Activated naive CD8-positive, alpha-beta T cell treated with anti-CD3 and anti-CD28 coated beads, Interleukin-2, amount 50 U/mL, for 24 hours (primary cell): ENCODE measurements at regions not wholly inside any gene's neighbourhood (a gene's known extent, or its start where the extent isn't known, plus 50 kb on each side); places are given as distances from the start of the nearest gene placed in this dataset.

Experiments
- ATAC-seq: fragments of 150-1000 bp; cut with Tn5 transposase; one replicate; pipeline ENCODE4 v1.10.0; 2021
- DNase-seq: peaks from one replicate; pipeline ENCODE4 v3.0.0; 2021
- H3K27ac Mint-ChIP-seq: one replicate; pipeline ENCODE4 v1.8.0; 2021; ENCODE audit warnings: mild to moderate bottlenecking, mixed read lengths
- H3K27me3 Mint-ChIP-seq: one replicate; pipeline ENCODE4 v1.8.0; 2021; ENCODE audit warnings: mixed read lengths
- H3K36me3 Mint-ChIP-seq: one replicate; pipeline ENCODE4 v1.8.0; 2021; ENCODE audit warnings: low read depth, mixed read lengths
- H3K4me1 Mint-ChIP-seq: one replicate; pipeline ENCODE4 v1.8.0; 2021; ENCODE audit warnings: mixed read lengths
- H3K4me3 Mint-ChIP-seq: one replicate; pipeline ENCODE4 v1.8.0; 2021; ENCODE audit warnings: mild to moderate bottlenecking, moderate library complexity, mixed read lengths
- H3K9me3 Mint-ChIP-seq: one replicate; pipeline ENCODE4 v1.8.0; 2021; ENCODE audit warnings: mixed read lengths

DNA sequence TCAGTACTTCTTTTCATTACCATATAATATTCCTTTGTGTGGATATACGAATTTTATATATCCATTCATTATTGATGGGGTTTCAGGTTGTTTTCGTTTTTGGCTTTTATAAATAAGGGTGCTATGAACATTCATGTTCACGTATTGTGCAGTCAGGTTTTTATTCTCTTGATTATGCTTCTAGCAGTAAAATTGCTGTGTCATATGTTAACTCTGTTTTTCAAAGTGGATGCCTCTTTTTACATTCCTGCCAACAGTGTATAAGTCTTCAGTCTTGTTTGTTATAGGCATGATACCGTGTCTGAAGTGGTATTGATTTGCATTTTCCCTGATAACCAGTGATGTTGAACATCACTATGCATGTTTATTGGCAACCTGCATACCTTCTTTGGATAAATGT, 127.1 kb upstream of the CNTNAP2 start:
- peaks cover 6% of the 10 kb centered on the region for H3K9me3 Mint-ChIP-seq
- ATAC-seq (no peak), DNase-seq (no peak)
- H3K4me3 Mint-ChIP-seq, result no peak overlapping the region
- H3K27ac Mint-ChIP-seq, result no peak overlapping the region
- H3K36me3 Mint-ChIP-seq, result no peaks in the 10 kb centered on the region
- H3K27me3 Mint-ChIP-seq, result no peaks in the 10 kb centered on the region
- H3K4me1 Mint-ChIP-seq, result no peaks in the 10 kb centered on the region

- DNase-seq, result no peak
- no peak overlapping the region for H3K4me3 Mint-ChIP-seq
- ATAC-seq, result no peak
- no peaks in the 10 kb centered on the region for H3K4me1 Mint-ChIP-seq
- H3K27me3 Mint-ChIP-seq, result no peaks in the 10 kb centered on the region
- H3K27ac Mint-ChIP-seq, result no peak overlapping the region
- no peaks in the 10 kb centered on the region for H3K36me3 Mint-ChIP-seq
- H3K9me3 Mint-ChIP-seq, result peaks cover 6% of the 10 kb centered on the region
Observed at GRCh38 chr7:145986248-145986874, 130.2 kb upstream of the CNTNAP2 start.

- H3K27ac Mint-ChIP-seq, result no peak overlapping the region
- peaks cover 12% of the 10 kb centered on the region for H3K9me3 Mint-ChIP-seq
- DNase-seq (no peak), ATAC-seq (no peak)
- H3K4me1 Mint-ChIP-seq, result no peaks in the 10 kb centered on the region
- no peaks in the 10 kb centered on the region for H3K36me3 Mint-ChIP-seq
- no peak overlapping the region for H3K4me3 Mint-ChIP-seq
- no peaks in the 10 kb centered on the region for H3K27me3 Mint-ChIP-seq
Observed at GRCh38 chr7:145978769-145979168, 137.8 kb upstream of the CNTNAP2 start.

GRCh38 chr7:145959981-145960380, 156.6 kb upstream of the CNTNAP2 start:
- no peak for DNase-seq
- Mint-ChIP-seq H3K4me3 (no peak overlapping the region), H3K4me1 (no peaks in the 10 kb centered on the region), H3K36me3 (no peaks in the 10 kb centered on the region), H3K27ac (no peak overlapping the region), H3K9me3 (peaks cover 16% of the 10 kb centered on the region), H3K27me3 (no peaks in the 10 kb centered on the region)
- no peak for ATAC-seq

- Mint-ChIP-seq H3K4me3 (no peak overlapping the region), H3K9me3 (peaks cover 11% of the 10 kb centered on the region), H3K27ac (no peak overlapping the region), H3K27me3 (no peaks in the 10 kb centered on the region), H3K4me1 (no peaks in the 10 kb centered on the region), H3K36me3 (no peaks in the 10 kb centered on the region)
- ATAC-seq (no peak), DNase-seq (no peak)
Observed at GRCh38 chr7:145957160-145957890, 159.3 kb upstream of the CNTNAP2 start.

- DNase-seq (no peak), ATAC-seq (no peak)
- Mint-ChIP-seq H3K4me3 (no peak overlapping the region), H3K4me1 (no peaks in the 10 kb centered on the region), H3K9me3 (peaks cover 24% of the 10 kb centered on the region), H3K27me3 (no peaks in the 10 kb centered on the region), H3K27ac (no peak overlapping the region), H3K36me3 (no peaks in the 10 kb centered on the region)
Observed at GRCh38 chr7:145951566-145951965, 165.0 kb upstream of the CNTNAP2 start.

GRCh38 chr7:145928937-145929336, 187.7 kb upstream of the CNTNAP2 start:
- Mint-ChIP-seq H3K4me3 (no peak overlapping the region), H3K27me3 (no peaks in the 10 kb centered on the region), H3K27ac (no peak overlapping the region), H3K9me3 (peaks cover 20% of the 10 kb centered on the region), H3K36me3 (no peaks in the 10 kb centered on the region), H3K4me1 (no peaks in the 10 kb centered on the region)
- DNase-seq, result no peak
- no peak for ATAC-seq

GRCh38 chr7:145919712-145920111, 196.9 kb upstream of the CNTNAP2 start:
- Mint-ChIP-seq H3K36me3 (no peaks in the 10 kb centered on the region), H3K27ac (no peak overlapping the region), H3K4me1 (no peaks in the 10 kb centered on the region), H3K27me3 (no peaks in the 10 kb centered on the region), H3K4me3 (no peak overlapping the region), H3K9me3 (peaks cover 30% of the 10 kb centered on the region)
- DNase-seq (no peak), ATAC-seq (no peak)

DNA sequence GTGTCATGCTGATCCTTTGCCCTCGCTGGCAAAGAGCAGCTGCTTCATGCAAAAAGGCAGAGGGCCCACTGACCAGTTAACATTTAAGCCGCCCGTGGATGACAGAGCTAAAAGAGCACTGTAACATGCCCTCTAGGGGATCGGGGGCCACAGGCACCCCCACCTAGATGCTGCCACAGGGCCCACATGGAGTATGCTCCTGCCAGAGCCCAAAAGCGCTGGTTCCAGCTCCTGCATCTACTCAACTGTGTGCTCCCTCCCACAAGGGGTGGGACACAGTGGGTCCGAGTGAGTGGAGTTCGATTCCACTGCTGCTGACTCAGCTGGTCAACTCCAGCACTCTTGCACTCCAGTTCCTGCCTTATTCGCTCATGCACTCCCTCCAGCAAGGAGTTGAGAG, 199.8 kb upstream of the CNTNAP2 start:
- no peaks in the 10 kb centered on the region for H3K4me1 Mint-ChIP-seq
- no peaks in the 10 kb centered on the region for H3K27me3 Mint-ChIP-seq
- peaks cover 25% of the 10 kb centered on the region for H3K9me3 Mint-ChIP-seq
- H3K36me3 Mint-ChIP-seq, result no peaks in the 10 kb centered on the region
- DNase-seq (no peak), ATAC-seq (no peak)
- no peak overlapping the region for H3K27ac Mint-ChIP-seq
- H3K4me3 Mint-ChIP-seq, result no peak overlapping the region

- ATAC-seq (no peak), DNase-seq (no peak)
- H3K27me3 Mint-ChIP-seq, result no peaks in the 10 kb centered on the region
Observed at GRCh38 chr7:145915679-145916078, 200.9 kb upstream of the CNTNAP2 start.

GRCh38 chr7:145909991-145910513, 206.5 kb upstream of the CNTNAP2 start:
- no peaks in the 10 kb centered on the region for H3K27me3 Mint-ChIP-seq
- no peaks in the 10 kb centered on the region for H3K4me1 Mint-ChIP-seq
- no peak for ATAC-seq
- no peaks in the 10 kb centered on the region for H3K36me3 Mint-ChIP-seq
- H3K27ac Mint-ChIP-seq, result no peak overlapping the region
- H3K4me3 Mint-ChIP-seq, result no peak overlapping the region
- peaks cover 5% of the 10 kb centered on the region for H3K9me3 Mint-ChIP-seq
- DNase-seq, result no peak

More at GRCh38 chr7:145915679-145916078, 200.9 kb upstream of the CNTNAP2 start:
- no peak overlapping the region for H3K4me3 Mint-ChIP-seq
- H3K27ac Mint-ChIP-seq, result no peak overlapping the region
- H3K36me3 Mint-ChIP-seq, result no peaks in the 10 kb centered on the region
- H3K4me1 Mint-ChIP-seq, result no peaks in the 10 kb centered on the region
- H3K9me3 Mint-ChIP-seq, result peaks cover 20% of the 10 kb centered on the region

DNA sequence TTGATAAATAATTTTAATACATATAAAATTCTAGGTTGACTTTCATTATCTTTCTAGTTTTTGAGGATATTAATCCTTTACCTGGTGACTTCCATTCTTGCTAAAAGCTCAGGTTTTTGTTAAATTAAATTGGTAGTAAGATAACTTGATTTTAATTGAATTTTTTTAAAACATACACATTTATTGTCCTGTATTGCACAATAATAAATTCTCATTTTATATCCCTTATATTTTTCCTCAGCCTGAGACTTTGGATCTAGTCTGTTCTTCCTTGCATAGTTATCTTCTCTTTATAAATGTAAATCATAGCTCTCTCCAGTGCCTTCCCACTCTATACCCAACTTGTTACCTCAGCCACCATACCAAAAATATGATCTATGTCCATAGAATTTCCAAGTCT, 212.9 kb upstream of the CNTNAP2 start:
- ATAC-seq, result no peak
- Mint-ChIP-seq H3K27me3 (no peaks in the 10 kb centered on the region), H3K9me3 (peaks cover 3% of the 10 kb centered on the region), H3K36me3 (no peaks in the 10 kb centered on the region), H3K4me1 (no peaks in the 10 kb centered on the region), H3K27ac (no peak overlapping the region), H3K4me3 (no peak overlapping the region)
- DNase-seq, result no peak

GRCh38 chr7:145902123-145902522, 214.5 kb upstream of the CNTNAP2 start:
- no peak for DNase-seq
- Mint-ChIP-seq H3K36me3 (no peaks in the 10 kb centered on the region), H3K4me1 (no peaks in the 10 kb centered on the region), H3K27ac (no peak overlapping the region), H3K27me3 (no peaks in the 10 kb centered on the region), H3K4me3 (no peak overlapping the region), H3K9me3 (peaks cover 4% of the 10 kb centered on the region)
- no peak for ATAC-seq

- no peak for DNase-seq
- H3K27me3 Mint-ChIP-seq, result no peaks in the 10 kb centered on the region
- H3K4me1 Mint-ChIP-seq, result no peaks in the 10 kb centered on the region
- H3K4me3 Mint-ChIP-seq, result no peak overlapping the region
- no peak for ATAC-seq
- H3K36me3 Mint-ChIP-seq, result no peaks in the 10 kb centered on the region
- H3K27ac Mint-ChIP-seq, result no peak overlapping the region
- H3K9me3 Mint-ChIP-seq, result peaks cover 10% of the 10 kb centered on the region
Observed at GRCh38 chr7:145899938-145900337, 216.7 kb upstream of the CNTNAP2 start.

- Mint-ChIP-seq H3K4me1 (no peaks in the 10 kb centered on the region), H3K9me3 (peaks cover 19% of the 10 kb centered on the region), H3K36me3 (no peaks in the 10 kb centered on the region), H3K4me3 (no peak overlapping the region), H3K27me3 (no peaks in the 10 kb centered on the region), H3K27ac (no peak overlapping the region)
- ATAC-seq (no peak), DNase-seq (no peak)
Observed at GRCh38 chr7:145893925-145894535, 222.6 kb upstream of the CNTNAP2 start.
